ENCODE measurements at regions not wholly inside any gene's neighbourhood (a gene's known extent, or its start where the extent isn't known, plus 50 kb on each side); places are given as distances from the start of the nearest gene placed in this dataset.

- ChIA-PET CTCF (ENCODE audit: partially characterized antibody) (no interaction called here), POLR2A (ENCODE audit: partially characterized antibody) (no interaction called here)
- H2BK12ac ChIP-seq (ENCODE audit: low read depth, low read length) = no peak overlapping the region
- H3K27ac ChIP-seq (ENCODE audit: low read depth, low read length) = no peak overlapping the region
- H3K18ac ChIP-seq (ENCODE audit: extremely low read depth, low read length) = no peak overlapping the region
- 92% methylated on average over 4 of the region's 4 CpGs; no CpG with 5 or more reads in 1 of the 2 experiments for WGBS, 2 experiments (ENCODE audit: extremely low coverage in 1 of 2, insufficient coverage in 1 of 2, insufficient read length in 1 of 2, insufficient replicate concordance in 2 of 2, low coverage in 1 of 2, low lambda C conversion rate in 2 of 2, missing lambda C conversion rate in 1 of 2)
- DNase-seq (ENCODE audit: low read depth in 1 of 2, low spot score in 2 of 2) (no peak), FAIRE-seq (no peak)
- no peak overlapping the region for H3K4ac ChIP-seq (replicated peaks; ENCODE audit: insufficient read length, low read depth, low read length)
- no peak overlapping the region for H2BK120ac ChIP-seq (replicated peaks; ENCODE audit: low read depth, low read length)
- no peak overlapping the region for H3K23ac ChIP-seq (ENCODE audit: insufficient read length)
- no peak overlapping the region for H2BK5ac ChIP-seq (ENCODE audit: low read depth, low read length)
- H2BK15ac ChIP-seq (ENCODE audit: low read length) = no peak overlapping the region
- no peak overlapping the region for H3K14ac ChIP-seq (ENCODE audit: insufficient read length)
- H3K79me1 ChIP-seq (ENCODE audit: low read depth, low read length) = 0 out of 2 replicates have a peak, but pooled peaks cover 3% of the 10 kb centered on the region
- H2BK20ac ChIP-seq (ENCODE audit: low read length) = no peak overlapping the region
- peaks cover 0 to 3% (median 0%) of the 10 kb centered on the region in 4 experiments; a peak in 1 of 8 replicates for H3K36me3 ChIP-seq (ENCODE audit: control insufficient read depth in 2 of 4, insufficient read depth in 4 of 4, low read length in 3 of 4)
- no peak overlapping the region for H2AK5ac ChIP-seq (ENCODE audit: low read depth, low read length)
- H4K8ac ChIP-seq (ENCODE audit: extremely low read depth, insufficient read depth, low read length) = no peak overlapping the region
- H3K56ac ChIP-seq (replicated peaks; ENCODE audit: insufficient read length, low read depth, low read length) = no peak overlapping the region
- no peak overlapping the region for H3K4me3 ChIP-seq (ENCODE audit: extremely low read depth in 1 of 4, insufficient read depth in 2 of 4, low read depth in 3 of 4, low read length in 4 of 4)
- no peak overlapping the region for H2AFZ ChIP-seq (ENCODE audit: low read length)
- H4K5ac ChIP-seq (ENCODE audit: insufficient read length, low read depth, low read length) = no peak overlapping the region
- H3K9ac ChIP-seq (replicated peaks in 1 of 4; ENCODE audit: extremely low read depth in 1 of 4, low read depth in 3 of 4, low read length in 3 of 4) = no peak overlapping the region
- TF ChIP-seq JUN (IDR thresholded peaks at IDR 0.05; ENCODE audit: low read depth, low read length) (no peak), TEAD4 (IDR thresholded peaks at IDR 0.05; ENCODE audit: low read depth, low read length) (no peak), TBP (IDR thresholded peaks at IDR 0.05; ENCODE audit: low read depth, low read length) (no peak), HDAC2 (IDR thresholded peaks at IDR 0.05; ENCODE audit: borderline replicate concordance in 1 of 2, low read depth in 2 of 2, low read length in 2 of 2) (no peak), RXRA (IDR thresholded peaks at IDR 0.05; ENCODE audit: insufficient read depth, low read depth, low read length) (no peak), CREB1 (IDR thresholded peaks at IDR 0.05) (no peak), CEBPB (IDR thresholded peaks at IDR 0.05; ENCODE audit: low read depth, low read length) (no peak), CTBP2 (IDR thresholded peaks at IDR 0.05; ENCODE audit: borderline replicate concordance, insufficient read depth, insufficient read length, low read length) (no peak), BCL11A (IDR thresholded peaks at IDR 0.05; ENCODE audit: low read depth in 2 of 2, low read length in 2 of 2) (no peak), TCF12 (IDR thresholded peaks at IDR 0.05; ENCODE audit: low read depth, low read length) (no peak), SIRT6 (IDR thresholded peaks at IDR 0.05; ENCODE audit: low read length) (no peak), SP1 (IDR thresholded peaks at IDR 0.05; ENCODE audit: low read depth, low read length) (no peak), YY1 (IDR thresholded peaks at IDR 0.05; ENCODE audit: low read depth, low read length) (no peak)
- peaks cover 2 to 7% (median 5%) of the 10 kb centered on the region in 4 experiments; a peak in 4 of 7 replicates for H3K4me1 ChIP-seq (replicated peaks in 1 of 4; ENCODE audit: control insufficient read depth in 3 of 4, insufficient read depth in 4 of 4, low read length in 3 of 4)
- H3K27me3 ChIP-seq (replicated peaks in 1 of 4; ENCODE audit: control insufficient read depth in 3 of 4, extremely low read depth in 1 of 4, insufficient read depth in 3 of 4, low read length in 3 of 4) = no peaks in the 10 kb centered on the region
- H3K4me2 ChIP-seq (ENCODE audit: insufficient read depth in 1 of 2, low read depth in 2 of 2, low read length in 2 of 2) = no peak overlapping the region
- H3K23me2 ChIP-seq (ENCODE audit: low read depth, low read length) = no peaks in the 10 kb centered on the region
- no peak overlapping the region for H4K91ac ChIP-seq (replicated peaks; ENCODE audit: insufficient read length, low read length)
- peaks cover 4 to 7% of the 10 kb centered on the region in 2 experiments; a peak in 2 of 4 replicates for H3K9me3 ChIP-seq (ENCODE audit: insufficient read depth in 2 of 2, low read depth in 1 of 2, low read length in 1 of 2)
- H4K20me1 ChIP-seq (replicated peaks in 1 of 2; ENCODE audit: control insufficient read depth in 1 of 2, insufficient read depth in 2 of 2, low read length in 2 of 2) = no peaks in the 10 kb centered on the region
- peaks cover 0 to 27% of the 10 kb centered on the region in 2 experiments; a peak in 1 of 4 replicates for H3K79me2 ChIP-seq (ENCODE audit: control insufficient read depth in 1 of 2, insufficient read depth in 2 of 2, low read length in 2 of 2)
Observed at GRCh38 chr6:144394210-144394609, 109.1 kb downstream of the UTRN start.

Data from H1 (cell line).